CD4-positive, alpha-beta T cell (primary cell): ENCODE measurements at regions not wholly inside any gene's neighbourhood (a gene's known extent, or its start where the extent isn't known, plus 50 kb on each side); places are given as distances from the start of the nearest gene placed in this dataset.

ENCODE experiments used
- ATAC-seq: fragments of 200-7000 bp; cut with Tn5 transposase; one replicate; pipeline ENCODE4 v1.10.0; 2022; ENCODE audit warnings: mild to moderate bottlenecking; ENCODE audit not compliant: poor library complexity
- CTCF ChIA-PET: fragments of 350-600 bp; sonication (Branson Sonifier 250); formaldehyde crosslinking; loops from one replicate; lab custom pipeline; 2021; ENCODE audit warnings: antibody characterized with exemption, inconsistent platforms; lab: Charles Lee
- POLR2A ChIA-PET: fragments of 350-600 bp; sonication (Branson Sonifier 250); formaldehyde crosslinking; loops from one replicate; lab custom pipeline; 2021; ENCODE audit warnings: antibody characterized with exemption, inconsistent platforms; lab: Charles Lee
- DNase-seq, 14 experiments: peaks; one replicate each; pipeline ENCODE4 v3.0.0-alpha.2; 2013 to 2020; ENCODE audit warnings: mixed read lengths in 2 of 14
- H3K27ac ChIP-seq, 2 donors: one replicate each; pipeline versions ENCODE4 v1.5.1 to v1.7.0; 2013; ENCODE audit warnings: low read length in 2 of 2, low read depth in 1 of 2, mild to moderate bottlenecking in 1 of 2
- H3K27me3 ChIP-seq, 2 experiments: 1 replicate in 1 of 2; 2 replicates in 1 of 2; pipeline versions ENCODE4 v1.6.1 to v1.7.0; 2013; ENCODE audit warnings: low read length in 2 of 2, control low read depth in 1 of 2, mild to moderate bottlenecking in 1 of 2, moderate library complexity in 1 of 2; ENCODE audit not compliant: insufficient read depth in 2 of 2, control insufficient read depth in 1 of 2
- H3K36me3 ChIP-seq: one replicate; pipeline ENCODE4 v1.6.1; 2013; ENCODE audit warnings: low read length, control low read depth; ENCODE audit not compliant: insufficient read depth
- H3K4me1 ChIP-seq: one replicate; pipeline ENCODE4 v1.6.1; 2013; ENCODE audit warnings: low read length, control low read depth; ENCODE audit not compliant: insufficient read depth
- H3K4me3 ChIP-seq: one replicate; pipeline ENCODE4 v1.5.1; 2013; ENCODE audit warnings: mild to moderate bottlenecking, low read length, moderate library complexity
- H3K9me3 ChIP-seq, 2 experiments: 1 replicate in 1 of 2; 2 replicates in 1 of 2; pipeline versions ENCODE4 v1.6.1 to v1.7.0; 2013; ENCODE audit warnings: low read length in 2 of 2, mild to moderate bottlenecking in 2 of 2, control low read depth in 1 of 2, moderate library complexity in 1 of 2; ENCODE audit not compliant: control insufficient read depth in 1 of 2, insufficient read depth in 1 of 2
- H3K27ac Mint-ChIP-seq: one replicate; pipeline ENCODE4 v1.8.0; 2020; ENCODE audit warnings: mixed read lengths
- H3K27me3 Mint-ChIP-seq: one replicate; pipeline ENCODE4 v1.8.0; 2021; ENCODE audit warnings: mixed read lengths
- H3K36me3 Mint-ChIP-seq: one replicate; pipeline ENCODE4 v1.8.0; 2021; ENCODE audit warnings: low read depth, mixed read lengths
- H3K4me1 Mint-ChIP-seq: one replicate; pipeline ENCODE4 v1.8.0; 2021; ENCODE audit warnings: low read depth, mixed read lengths
- H3K4me3 Mint-ChIP-seq: one replicate; pipeline ENCODE4 v1.8.0; 2020; ENCODE audit warnings: mild to moderate bottlenecking, mixed read lengths
- H3K9me3 Mint-ChIP-seq: one replicate; pipeline ENCODE4 v1.8.0; 2020; ENCODE audit warnings: mixed read lengths
- CTCF ChIP-seq: fragments of 200-600 bp; IDR thresholded peaks from one replicate; pipeline ENCODE4 v1.8.0; 2022; ENCODE audit warnings: antibody characterized with exemption, mild to moderate bottlenecking
- intact Hi-C, 2 experiments: fragments of 100-400 bp; cut with DNase I in 1 of 2; cut with micrococcal nuclease in 1 of 2; formaldehyde crosslinking; loops; one replicate each; pipeline versions ENCODE4 v1.15.1 to v1.9.0; 2023 to 2025; cut with DNase I, micrococcal nuclease

- no peak for DNase-seq
- Histone ChIP-seq H3K4me3 (no peak overlapping the region), H3K4me1 (peaks cover under 1% of the 10 kb centered on the region), H3K9me3 (no peaks in the 10 kb centered on the region), H3K36me3 (no peaks in the 10 kb centered on the region), H3K27ac (no peak overlapping the region), H3K27me3 (no peaks in the 10 kb centered on the region)
- no peak for TF ChIP-seq CTCF
- Mint-ChIP-seq H3K4me1 (peaks cover 14% of the 10 kb centered on the region), H3K27ac (no peak overlapping the region), H3K9me3 (no peaks in the 10 kb centered on the region), H3K4me3 (no peak overlapping the region), H3K36me3 (no peaks in the 10 kb centered on the region), H3K27me3 (no peaks in the 10 kb centered on the region)
- ChIA-PET CTCF (no interaction called here), POLR2A (no interaction called here)
- intact Hi-C loops, result loop anchor here in 1 of 2 experiments (10.0 kb wide), 1 partner anchor 51 kb away; no protein-coding TSS in a partner anchor
- no peak for ATAC-seq
Observed at GRCh38 chr5:91263898-91264297, 119.2 kb downstream of the ARRDC3 start.

GRCh38 chr5:91257301-91257700, 125.8 kb downstream of the ARRDC3 start:
- H3K4me1 ChIP-seq, result no peaks in the 10 kb centered on the region
- no peaks in the 10 kb centered on the region for H3K9me3 Mint-ChIP-seq
- ATAC-seq (no peak), DNase-seq (no peak)
- H3K9me3 ChIP-seq, result no peaks in the 10 kb centered on the region
- no peak overlapping the region for H3K27ac Mint-ChIP-seq
- no peak for TF ChIP-seq CTCF
- no peaks in the 10 kb centered on the region for H3K36me3 Mint-ChIP-seq
- H3K4me1 Mint-ChIP-seq, result no peaks in the 10 kb centered on the region
- intact Hi-C loops, result no loop called here
- no peak overlapping the region for H3K4me3 ChIP-seq
- POLR2A ChIA-PET, result no interaction called here
- H3K27ac ChIP-seq, result no peak overlapping the region
- CTCF ChIA-PET, result no interaction called here
- no peaks in the 10 kb centered on the region for H3K36me3 ChIP-seq
- no peaks in the 10 kb centered on the region for H3K27me3 ChIP-seq
- H3K4me3 Mint-ChIP-seq, result no peak overlapping the region
- H3K27me3 Mint-ChIP-seq, result no peaks in the 10 kb centered on the region

- DNase-seq (no peak), ATAC-seq (no peak)
- intact Hi-C loops, result no loop called here
- no peaks in the 10 kb centered on the region for H3K36me3 Mint-ChIP-seq
- no peak overlapping the region for H3K27ac Mint-ChIP-seq
- no peak overlapping the region for H3K4me3 Mint-ChIP-seq
- no peaks in the 10 kb centered on the region for H3K4me1 Mint-ChIP-seq
- Histone ChIP-seq H3K27me3 (no peaks in the 10 kb centered on the region), H3K9me3 (peaks cover 0 to 3% of the 10 kb centered on the region in 2 experiments), H3K4me3 (no peak overlapping the region), H3K4me1 (no peaks in the 10 kb centered on the region), H3K27ac (no peak overlapping the region), H3K36me3 (no peaks in the 10 kb centered on the region)
- CTCF ChIA-PET, result no interaction called here
- TF ChIP-seq CTCF, result no peak
- H3K27me3 Mint-ChIP-seq, result no peaks in the 10 kb centered on the region
- POLR2A ChIA-PET, result no interaction called here
- no peaks in the 10 kb centered on the region for H3K9me3 Mint-ChIP-seq
Observed at GRCh38 chr5:91256142-91256524, 127.0 kb downstream of the ARRDC3 start.
